Cerebellar cortex (tissue), 1 donor: ENCODE measurements at regions not wholly inside any gene's neighbourhood (a gene's known extent, or its start where the extent isn't known, plus 50 kb on each side); places are given as distances from the start of the nearest gene placed in this dataset.

Source experiments
- DNase-seq: peaks from one replicate; pipeline ENCODE4 v3.0.0-alpha.2; 2015; ENCODE audit warnings: low spot score

GRCh38 chr6:141451511-141452353, 681.0 kb upstream of the GJE1 start:
- no peak for DNase-seq

- no peak for DNase-seq
Measured at GRCh38 chr6:141451181-141451510, 681.6 kb upstream of the GJE1 start.

- DNase-seq: no peak
Measured at GRCh38 chr6:141445928-141446628, 686.6 kb upstream of the GJE1 start.

GRCh38 chr6:141443668-141444289, 688.9 kb upstream of the GJE1 start:
- DNase-seq: no peak

GRCh38 chr6:141443032-141443431, 689.7 kb upstream of the GJE1 start:
- DNase-seq: no peak

GRCh38 chr6:141439513-141439912, 693.2 kb upstream of the GJE1 start:
- DNase-seq: no peak

- no peak for DNase-seq
Measured at GRCh38 chr6:141437685-141438084, 695.0 kb upstream of the GJE1 start.

GRCh38 chr6:141437011-141437410, 695.7 kb upstream of the GJE1 start:
- no peak for DNase-seq

- no peak for DNase-seq
Measured at GRCh38 chr6:141426400-141426980, 706.2 kb upstream of the GJE1 start.

GRCh38 chr6:141421378-141421777, 711.3 kb upstream of the GJE1 start:
- no peak for DNase-seq

GRCh38 chr6:141418076-141418475, 714.6 kb upstream of the GJE1 start:
- no peak for DNase-seq

- DNase-seq: no peak
Measured at GRCh38 chr6:141415896-141416295, 716.8 kb upstream of the GJE1 start.

- DNase-seq: no peak
Measured at GRCh38 chr6:141413196-141413595, 719.5 kb upstream of the GJE1 start.

GRCh38 chr6:141406761-141407160, 726.0 kb upstream of the GJE1 start:
- DNase-seq: no peak

- no peak for DNase-seq
Measured at GRCh38 chr6:141403827-141404226, 728.9 kb upstream of the GJE1 start.

GRCh38 chr6:141403103-141403502, 729.6 kb upstream of the GJE1 start:
- DNase-seq: no peak

- no peak for DNase-seq
Measured at GRCh38 chr6:141402489-141402888, 730.2 kb upstream of the GJE1 start.

GRCh38 chr6:141401851-141402250, 730.9 kb upstream of the GJE1 start:
- DNase-seq: no peak

- no peak for DNase-seq
Measured at GRCh38 chr6:141401168-141401567, 731.6 kb upstream of the GJE1 start.

- DNase-seq: no peak
Measured at GRCh38 chr6:141398949-141399348, 733.8 kb upstream of the GJE1 start.

GRCh38 chr6:141395443-141396008, 737.2 kb upstream of the GJE1 start:
- no peak for DNase-seq

- no peak for DNase-seq
Measured at GRCh38 chr6:141394565-141395051, 738.1 kb upstream of the GJE1 start.
